T-helper 2 cell treated with Interferon-gamma antibody and Interleukin-4, amounts not matched to agents 100 ng/mL and 5 ng/mL, for 36 hours (primary cell): ENCODE measurements at regions not wholly inside any gene's neighbourhood (a gene's known extent, or its start where the extent isn't known, plus 50 kb on each side); places are given as distances from the start of the nearest gene placed in this dataset.
"Not testable (repeated sequence)": the region's sequence is repeated elsewhere in the genome, so short reads cannot be mapped to it uniquely, and the experiment has no call there.

Experiments used
- intact Hi-C: fragments of 100-400 bp; cut with micrococcal nuclease; formaldehyde crosslinking; loops from one replicate; pipeline ENCODE4 v1.15.1; 2023

GRCh38 chr3:98644168-98644567 is 50.8 kb upstream of the CPOX start:
- intact Hi-C loops = no loop called here

- intact Hi-C loops = no loop called here
Observed at GRCh38 chr3:98645039-98645438, 51.6 kb upstream of the CPOX start.

GRCh38 chr3:98646680-98647079 is 53.3 kb upstream of the CPOX start:
- intact Hi-C loops = no loop called here

- intact Hi-C loops = no loop called here
Observed at GRCh38 chr3:98647197-98647596, 53.8 kb upstream of the CPOX start.

- intact Hi-C loops = no loop called here
Observed at GRCh38 chr3:98650971-98651779, 57.8 kb upstream of the CPOX start.

- intact Hi-C loops = no loop called here
Observed at GRCh38 chr3:98651780-98652077, 58.3 kb upstream of the CPOX start.

GRCh38 chr3:98655666-98656065 is 62.3 kb upstream of the CPOX start:
- intact Hi-C loops = loop anchor here (5.0 kb wide), 1 partner anchor 58 kb away; no protein-coding TSS in a partner anchor

- intact Hi-C loops = loop anchor here (5.0 kb wide), 1 partner anchor 60 kb away; no protein-coding TSS in a partner anchor
Observed at GRCh38 chr3:98657457-98657856, 64.0 kb upstream of the CPOX start.

GRCh38 chr3:98662699-98663098 is 69.3 kb upstream of the CPOX start:
- intact Hi-C loops = no loop called here

GRCh38 chr3:98670020-98670419 is 76.6 kb upstream of the CPOX start:
- intact Hi-C loops = no loop called here

- intact Hi-C loops = no loop called here
Observed at GRCh38 chr3:98679986-98680385, 83.2 kb upstream of the ST3GAL6 start.

- intact Hi-C loops = no loop called here
Observed at GRCh38 chr3:98680723-98681122, 82.4 kb upstream of the ST3GAL6 start.

- intact Hi-C loops = no loop called here
Observed at GRCh38 chr3:98681486-98681885, 81.7 kb upstream of the ST3GAL6 start.

- intact Hi-C loops = not testable (repeated sequence)
Observed at GRCh38 chr3:98682391-98682790, 80.7 kb upstream of the ST3GAL6 start.

- intact Hi-C loops = no loop called here
Observed at GRCh38 chr3:98688363-98688762, 74.8 kb upstream of the ST3GAL6 start.

- intact Hi-C loops = no loop called here
Observed at GRCh38 chr3:98690876-98691275, 72.3 kb upstream of the ST3GAL6 start.

- intact Hi-C loops = no loop called here
Observed at GRCh38 chr3:98691897-98692296, 71.2 kb upstream of the ST3GAL6 start.

- intact Hi-C loops = no loop called here
Observed at GRCh38 chr3:98692787-98693473, 70.2 kb upstream of the ST3GAL6 start.

- intact Hi-C loops = no loop called here
Observed at GRCh38 chr3:98695796-98696195, 67.3 kb upstream of the ST3GAL6 start.

GRCh38 chr3:98696296-98696695 is 66.8 kb upstream of the ST3GAL6 start:
- intact Hi-C loops = not testable (repeated sequence)

GRCh38 chr3:98697225-98697624 is 65.9 kb upstream of the ST3GAL6 start:
- intact Hi-C loops = no loop called here

- intact Hi-C loops = no loop called here
Observed at GRCh38 chr3:98699132-98699531, 64.0 kb upstream of the ST3GAL6 start.
